Cardiac muscle cell (in vitro differentiated cells and primary cell): ENCODE measurements at regions not wholly inside any gene's neighbourhood (a gene's known extent, or its start where the extent isn't known, plus 50 kb on each side); places are given as distances from the start of the nearest gene placed in this dataset.

ENCODE experiments used
- DNase-seq, 2 donors: peaks; one replicate each; pipeline versions ENCODE4 v3.0.0 to v3.0.0-alpha.2; 2010 to 2017; ENCODE audit warnings: low read depth in 1 of 2, low spot score in 1 of 2
- H3K27ac ChIP-seq: fragments of 200-600 bp; sonication (generic); 2 replicates; pipeline ENCODE4 v1.5.1; 2016
- H3K27me3 ChIP-seq: fragments of 200-600 bp; sonication (generic); 2 replicates; pipeline ENCODE4 v1.6.0; 2016; ENCODE audit warnings: control low read depth
- H3K36me3 ChIP-seq: fragments of 200-600 bp; sonication (generic); 2 replicates; pipeline ENCODE4 v1.5.1; 2016; ENCODE audit warnings: control low read depth
- H3K4me1 ChIP-seq: fragments of 200-600 bp; sonication (generic); 2 replicates; pipeline ENCODE4 v1.8.1; 2017; ENCODE audit warnings: low read depth, mild to moderate bottlenecking, mixed run types
- H3K4me3 ChIP-seq: fragments of 200-600 bp; sonication (generic); 2 replicates; pipeline ENCODE4 v1.5.1; 2016; ENCODE audit warnings: mild to moderate bottlenecking
- H3K9me3 ChIP-seq: fragments of 200-600 bp; sonication (generic); 2 replicates; pipeline ENCODE4 v1.5.1; 2017; ENCODE audit warnings: low read depth, mild to moderate bottlenecking, control low read depth
- CTCF ChIP-seq: IDR thresholded peaks from 2 replicates; pipeline ENCODE4 v1.5.1; 2012; ENCODE audit warnings: low read depth, mild to moderate bottlenecking, low read length

GRCh38 chr19:30076101-30076551 lies 134.1 kb downstream of the URI1 start:
- H3K9me3 ChIP-seq = no peaks in the 10 kb centered on the region
- H3K27me3 ChIP-seq = no peaks in the 10 kb centered on the region
- no peaks in the 10 kb centered on the region for H3K4me1 ChIP-seq
- H3K27ac ChIP-seq = no peak overlapping the region
- TF ChIP-seq CTCF = no peak
- no peak overlapping the region for H3K4me3 ChIP-seq
- DNase-seq = no peak
- H3K36me3 ChIP-seq = no peaks in the 10 kb centered on the region

DNA sequence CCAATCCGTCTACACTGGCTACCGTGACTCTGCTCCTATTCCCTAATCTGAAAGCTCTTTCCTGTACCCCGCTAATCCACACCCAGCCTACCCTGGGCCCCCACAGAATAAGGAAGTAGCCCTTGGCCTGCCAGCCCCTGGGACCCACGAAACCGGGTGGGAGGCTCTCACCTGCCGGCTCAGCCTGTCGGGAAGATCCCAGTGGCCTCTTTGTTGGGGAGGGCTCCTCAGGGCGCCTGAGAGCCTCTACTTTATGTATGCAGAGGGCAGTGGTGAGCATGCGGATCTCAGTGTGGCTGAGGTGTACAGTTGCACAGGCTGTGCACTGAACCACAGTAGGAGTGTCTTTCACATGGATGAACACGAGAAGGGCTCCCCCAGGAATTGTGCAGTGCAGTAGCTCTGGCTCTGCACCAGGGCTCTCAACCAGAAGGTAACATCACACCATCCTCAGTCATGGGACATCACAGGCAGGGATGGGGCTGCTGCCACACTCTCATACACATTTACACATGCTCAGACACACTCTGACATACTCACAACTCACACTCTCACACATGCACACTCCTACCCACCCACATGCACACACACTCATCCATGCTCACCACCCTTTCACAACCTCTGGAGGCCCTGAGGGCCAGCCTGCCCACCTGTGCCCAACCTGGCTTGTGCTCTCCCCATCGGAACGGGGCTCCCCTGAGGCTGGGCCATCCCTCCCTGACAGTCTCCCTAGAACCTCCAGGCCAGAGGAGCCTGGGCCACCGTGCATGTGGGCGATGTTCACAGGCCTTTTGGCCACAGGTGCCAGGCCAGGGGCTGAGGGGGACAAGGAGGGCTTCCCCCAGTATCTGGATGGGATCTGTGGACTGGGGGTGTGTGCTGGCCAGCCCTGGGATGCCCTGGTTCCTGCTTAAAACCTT lies 135.0 kb downstream of the URI1 start:
- Histone ChIP-seq H3K36me3 (no peaks in the 10 kb centered on the region), H3K27me3 (no peaks in the 10 kb centered on the region), H3K4me3 (no peak overlapping the region), H3K4me1 (no peaks in the 10 kb centered on the region), H3K9me3 (no peaks in the 10 kb centered on the region), H3K27ac (no peak overlapping the region)
- DNase-seq = no peak
- TF ChIP-seq CTCF = no peak

GRCh38 chr19:30077851-30078355 lies 135.9 kb downstream of the URI1 start:
- Histone ChIP-seq H3K27me3 (no peaks in the 10 kb centered on the region), H3K36me3 (no peaks in the 10 kb centered on the region), H3K9me3 (no peaks in the 10 kb centered on the region), H3K4me3 (no peak overlapping the region), H3K4me1 (no peaks in the 10 kb centered on the region), H3K27ac (no peak overlapping the region)
- DNase-seq = no peak
- no peak for TF ChIP-seq CTCF

DNA sequence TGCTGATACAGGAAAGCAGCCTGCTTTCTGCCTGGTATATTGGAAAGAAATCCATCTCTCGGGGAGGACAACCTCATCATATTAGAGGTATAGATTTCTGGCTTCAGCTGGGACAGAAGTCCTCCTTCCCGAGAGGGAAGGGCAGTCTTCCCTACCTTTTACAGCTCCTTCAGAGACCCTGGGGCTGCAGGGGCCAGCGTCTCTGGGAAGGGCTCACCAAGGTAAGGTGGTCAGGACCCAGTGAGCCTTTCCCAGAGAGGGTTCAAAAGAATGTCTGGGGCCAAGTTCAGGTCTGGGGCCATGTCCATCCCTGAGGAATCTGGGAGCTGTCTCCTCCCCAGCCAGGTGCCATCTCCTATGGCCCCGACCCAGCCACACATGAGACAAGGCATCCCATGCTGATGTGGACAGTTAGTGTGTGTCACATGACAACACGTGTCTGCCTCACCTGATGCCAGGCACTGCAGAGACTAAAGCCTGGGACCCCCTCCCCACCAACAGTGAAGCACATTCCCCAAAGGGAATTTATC lies 136.4 kb downstream of the URI1 start:
- no peaks in the 10 kb centered on the region for H3K27me3 ChIP-seq
- DNase-seq = no peak
- no peaks in the 10 kb centered on the region for H3K4me1 ChIP-seq
- H3K4me3 ChIP-seq = no peak overlapping the region
- no peak for TF ChIP-seq CTCF
- H3K27ac ChIP-seq = no peak overlapping the region
- no peaks in the 10 kb centered on the region for H3K36me3 ChIP-seq
- H3K9me3 ChIP-seq = no peaks in the 10 kb centered on the region

GRCh38 chr19:30079200-30079599 lies 137.2 kb downstream of the URI1 start:
- H3K36me3 ChIP-seq = no peaks in the 10 kb centered on the region
- no peak overlapping the region for H3K4me3 ChIP-seq
- H3K27ac ChIP-seq = no peak overlapping the region
- no peaks in the 10 kb centered on the region for H3K27me3 ChIP-seq
- TF ChIP-seq CTCF = no peak
- H3K9me3 ChIP-seq = no peaks in the 10 kb centered on the region
- no peak for DNase-seq
- no peaks in the 10 kb centered on the region for H3K4me1 ChIP-seq
